IMR-90 (cell line): ENCODE measurements at regions not wholly inside any gene's neighbourhood (a gene's known extent, or its start where the extent isn't known, plus 50 kb on each side); places are given as distances from the start of the nearest gene placed in this dataset.

Experiments used
- CEBPB ChIP-seq: IDR thresholded peaks from 2 replicates; pipeline ENCODE4 v1.6.1; 2012; ENCODE audit warnings: low read depth, low read length, improper control_type of control experiment
- CTCF ChIP-seq: conservative IDR thresholded peaks from 2 replicates; pipeline ENCODE4 v1.5.1; 2012; ENCODE audit warnings: mild to moderate bottlenecking, low read depth, low read length, improper control_type of control experiment
- FOS ChIP-seq: fragments of 150-350 bp; IDR thresholded peaks from 2 replicates; pipeline ENCODE4 v1.6.1; 2016; ENCODE audit warnings: low read depth, low read length
- MAFK ChIP-seq: IDR thresholded peaks from 2 replicates; pipeline ENCODE4 v1.6.1; 2012; ENCODE audit warnings: low read depth, low read length, improper control_type of control experiment
- MAZ ChIP-seq: IDR thresholded peaks from 2 replicates; pipeline ENCODE4 v1.6.1; 2012; ENCODE audit warnings: low read depth, mild to moderate bottlenecking, low read length, improper control_type of control experiment, moderate library complexity, borderline replicate concordance
- MXI1 ChIP-seq: IDR thresholded peaks from 2 replicates; pipeline ENCODE4 v1.6.1; 2012; ENCODE audit warnings: low read depth, mild to moderate bottlenecking, low read length, moderate library complexity, borderline replicate concordance
- POLR2A ChIP-seq: IDR thresholded peaks from 2 replicates; pipeline ENCODE4 v1.6.1; 2012; ENCODE audit warnings: mild to moderate bottlenecking, low read depth, low read length
- RAD21 ChIP-seq: IDR thresholded peaks from 2 replicates; pipeline ENCODE4 v1.6.1; 2012; ENCODE audit warnings: low read length, improper control_type of control experiment
- USF2 ChIP-seq: fragments of 150-350 bp; IDR thresholded peaks from 2 replicates; pipeline ENCODE4 v1.6.1; 2017; ENCODE audit warnings: mild to moderate bottlenecking, antibody characterized with exemption, low read length, low read depth

- TF ChIP-seq MXI1 (no peak), CTCF (no peak), USF2 (no peak), POLR2A (no peak), RAD21 (no peak), CEBPB (no peak), FOS (no peak), MAZ (no peak), MAFK (no peak)
Measured at GRCh38 chr6:26214803-26215584, 127.8 kb downstream of the HFE start.
